COLO668 (cell line): ENCODE measurements at regions not wholly inside any gene's neighbourhood (a gene's known extent, or its start where the extent isn't known, plus 50 kb on each side); places are given as distances from the start of the nearest gene placed in this dataset.
"Not testable (repeated sequence)": the region's sequence is repeated elsewhere in the genome, so short reads cannot be mapped to it uniquely, and the experiment has no call there.

Experiments used
- DNase-seq: peaks from one replicate; lab custom pipeline; 2025; ENCODE audit not compliant: unreplicated experiment; lab: John Stamatoyannopoulos, UW

GRCh38 chr7:109696723-109697122 is 1127.0 kb downstream of the DNAJB9 start:
- DNase-seq = no peak

DNA sequence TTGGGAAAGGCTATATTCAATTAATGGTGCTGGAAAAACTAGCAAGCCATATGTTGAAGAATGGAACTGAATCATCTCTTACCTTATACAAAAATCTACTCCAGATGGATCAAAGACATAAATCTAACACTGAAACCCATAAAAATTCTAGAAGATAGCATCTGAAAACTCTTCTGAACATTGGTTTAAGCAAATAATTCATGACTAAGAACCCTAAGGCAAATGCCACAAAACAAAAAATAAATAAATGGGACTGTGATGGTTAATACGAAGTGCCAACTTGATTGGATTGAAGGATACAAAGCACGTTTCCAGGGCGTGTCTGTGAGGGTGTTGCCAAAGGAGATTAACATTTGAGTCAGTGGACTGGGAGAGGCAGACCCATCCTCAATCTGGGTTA is 1130.0 kb downstream of the DNAJB9 start:
- DNase-seq = no peak

- no peak for DNase-seq
Observed at GRCh38 chr7:109713366-109713765, 1143.7 kb downstream of the DNAJB9 start.

- DNase-seq = not testable (repeated sequence)
Observed at GRCh38 chr7:109719359-109719758, 1149.7 kb downstream of the DNAJB9 start.

- DNase-seq = no peak
Observed at GRCh38 chr7:109734601-109735000, 1164.9 kb downstream of the DNAJB9 start.

DNA sequence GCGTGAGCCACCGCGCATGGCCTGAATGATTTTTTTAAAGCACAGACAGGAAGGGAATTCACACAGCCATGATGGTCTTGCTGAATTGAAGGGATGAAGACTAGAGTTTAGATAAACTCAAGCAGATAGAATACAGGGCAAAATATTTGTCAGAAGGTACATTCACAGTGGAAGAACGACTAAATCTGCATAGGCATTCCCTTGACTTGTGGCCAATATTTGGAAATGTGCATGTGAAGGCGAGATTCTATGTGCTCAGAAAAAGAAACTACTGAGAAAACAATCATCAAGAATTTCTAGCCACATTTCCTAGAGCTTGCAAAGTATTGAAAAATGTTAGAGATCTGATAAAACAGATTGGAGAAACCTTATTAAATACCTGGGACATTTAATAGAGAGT is 1166.2 kb downstream of the DNAJB9 start:
- no peak for DNase-seq

DNA sequence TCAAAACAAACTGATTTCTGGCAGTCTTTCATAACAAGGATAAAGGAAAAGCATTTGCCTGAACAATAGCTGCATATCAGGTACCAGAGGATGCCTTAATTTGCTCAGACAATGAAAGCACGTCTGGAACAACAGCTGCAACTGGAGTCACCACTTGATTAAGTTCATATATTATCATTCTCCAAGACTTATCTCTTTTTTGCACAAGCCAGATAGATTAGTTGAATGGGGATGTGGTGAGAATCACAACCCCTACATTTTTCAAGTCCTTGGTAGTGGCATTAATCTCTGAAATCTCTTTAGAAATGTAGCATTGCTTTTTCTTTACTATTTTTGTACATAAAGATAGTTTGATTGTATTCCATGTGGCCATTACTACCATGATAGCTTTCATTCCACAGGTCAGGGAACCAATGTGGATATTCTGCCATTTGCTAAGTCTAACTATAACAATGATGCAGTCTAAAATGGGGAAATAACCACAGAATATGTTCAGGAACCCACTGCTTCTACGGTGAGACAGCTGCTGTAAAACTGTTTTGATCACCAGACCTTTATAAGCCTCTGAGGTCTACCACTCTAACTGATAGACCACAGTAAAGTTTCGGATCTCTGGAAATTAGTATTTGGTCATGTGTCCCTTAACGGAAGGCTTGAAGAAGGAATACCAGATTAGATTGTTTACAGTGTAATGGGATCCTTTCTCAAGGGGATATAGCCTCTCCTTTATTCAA is 1176.2 kb downstream of the DNAJB9 start:
- DNase-seq = no peak

GRCh38 chr7:109751241-109751640 is 1181.6 kb downstream of the DNAJB9 start:
- DNase-seq = no peak

DNA sequence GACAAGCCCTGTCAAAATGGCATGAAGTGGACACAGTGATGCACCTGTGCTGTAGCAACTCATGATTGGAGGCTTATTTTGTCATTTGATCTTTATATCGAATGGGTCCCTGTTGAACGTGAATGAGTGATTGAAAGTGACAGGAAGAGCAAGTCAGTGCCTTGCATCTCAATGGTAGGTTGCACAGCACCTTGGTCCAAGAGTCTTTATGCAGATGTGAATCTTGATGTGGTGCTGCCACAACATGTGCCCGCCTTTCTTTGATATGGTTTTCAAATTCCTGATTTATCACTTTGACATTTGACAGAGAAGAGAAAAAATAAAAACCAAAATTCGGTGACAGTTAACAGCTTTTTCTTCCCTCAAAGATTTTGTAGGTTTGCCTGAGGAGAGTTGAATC is 1182.4 kb downstream of the DNAJB9 start:
- DNase-seq = no peak

DNA sequence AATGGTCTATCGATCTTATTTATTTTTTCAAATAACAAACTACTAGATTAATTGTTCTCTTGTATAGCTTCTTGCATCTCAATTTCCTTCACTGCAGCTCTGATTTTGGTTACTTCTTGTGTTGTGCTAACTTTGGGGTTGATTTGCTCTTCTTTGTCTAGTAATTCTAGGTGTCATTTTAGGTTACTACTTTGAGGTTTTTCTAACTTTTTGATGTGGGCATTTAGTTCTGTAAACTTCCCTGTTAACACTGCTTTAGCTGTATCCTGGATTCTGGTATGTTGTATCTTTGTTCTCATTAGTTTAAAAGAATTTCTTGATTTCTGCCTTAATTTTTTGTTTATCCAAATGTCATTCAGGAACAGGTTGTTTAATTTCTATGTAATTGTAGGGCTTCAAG is 1188.0 kb downstream of the DNAJB9 start:
- DNase-seq = no peak

DNA sequence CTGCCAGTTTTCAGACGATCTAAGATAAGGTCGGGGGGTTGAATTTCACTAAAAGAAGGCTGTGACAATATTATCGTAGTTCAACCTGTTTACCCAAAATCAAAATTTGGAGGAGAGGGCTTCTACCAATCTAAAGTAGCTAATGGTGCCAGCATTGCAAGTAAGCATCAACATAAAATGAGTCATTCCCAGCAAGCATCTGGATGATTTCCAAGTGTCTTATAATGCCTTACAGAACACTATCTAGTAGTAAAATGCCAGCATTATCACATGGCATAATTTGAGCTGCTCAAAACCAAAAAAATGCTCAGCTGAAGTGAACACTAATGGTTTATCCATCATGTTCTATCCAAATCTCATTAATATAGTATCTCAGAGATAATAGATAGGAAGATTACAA is 1193.9 kb downstream of the DNAJB9 start:
- no peak for DNase-seq

DNA sequence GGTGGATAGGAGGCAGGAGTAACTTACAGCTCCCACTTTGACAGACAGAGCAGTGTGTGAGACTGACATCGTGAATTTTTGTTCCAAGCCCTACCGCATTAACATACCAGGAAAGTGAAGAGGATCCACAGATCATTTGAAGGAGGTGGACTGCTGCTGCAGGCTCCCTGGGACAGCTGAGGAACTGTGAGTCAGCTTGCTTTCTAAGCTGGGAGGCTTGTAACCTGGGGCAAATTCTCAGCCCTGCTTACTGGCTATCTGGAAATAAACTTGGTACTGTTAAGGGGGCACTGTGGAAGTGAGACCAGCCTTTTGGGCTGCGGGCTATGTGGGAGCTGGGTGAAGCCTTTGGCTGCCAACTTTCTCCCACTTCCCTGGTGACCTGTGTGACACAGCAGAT is 1202.5 kb downstream of the DNAJB9 start:
- no peak for DNase-seq

- no peak for DNase-seq
Observed at GRCh38 chr7:109782806-109783205, 1213.1 kb downstream of the DNAJB9 start.

DNA sequence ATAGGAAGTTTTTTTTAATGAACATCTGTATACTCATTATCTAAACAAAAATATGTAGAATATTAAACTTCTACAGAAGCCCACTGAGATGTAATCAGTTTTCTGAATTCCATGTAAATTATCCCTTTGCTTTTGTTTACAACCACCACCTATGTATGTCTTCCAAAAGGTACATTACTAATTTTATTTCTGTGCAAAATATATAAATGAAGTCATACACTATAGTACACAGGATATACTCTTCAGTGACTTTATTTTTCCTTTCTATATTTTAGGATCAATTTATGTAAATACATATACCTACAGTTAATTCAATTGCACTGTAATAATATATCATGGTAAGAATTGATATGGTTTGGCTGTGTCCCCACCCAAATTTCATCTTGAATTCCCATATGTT is 1236.9 kb downstream of the DNAJB9 start:
- no peak for DNase-seq

GRCh38 chr7:109821156-109821555 is 1251.5 kb downstream of the DNAJB9 start:
- DNase-seq = no peak

GRCh38 chr7:109834851-109835250 is 1256.1 kb upstream of the LRRN3 start:
- DNase-seq = no peak

- DNase-seq = no peak
Observed at GRCh38 chr7:109835577-109835976, 1255.3 kb upstream of the LRRN3 start.

DNA sequence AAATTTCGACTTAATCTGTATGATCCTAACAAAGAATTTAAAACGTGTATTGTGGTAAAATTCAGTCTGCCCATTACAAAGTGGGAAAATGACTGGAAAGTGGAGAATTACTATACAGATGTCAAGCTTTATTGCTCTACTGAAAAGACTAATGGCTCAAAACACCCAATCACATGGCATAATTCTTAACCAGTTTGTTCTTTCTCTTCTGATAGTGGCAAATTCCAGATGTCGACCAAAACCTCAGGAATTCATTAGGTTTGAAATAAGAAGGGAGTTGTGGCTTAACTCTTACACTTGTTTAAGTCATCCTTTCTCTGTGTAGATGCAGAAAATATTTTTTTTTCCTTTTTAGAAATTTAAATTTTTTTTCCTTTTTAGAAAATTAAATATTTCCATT is 1254.9 kb upstream of the LRRN3 start:
- DNase-seq = no peak

- no peak for DNase-seq
Observed at GRCh38 chr7:109842386-109842785, 1248.5 kb upstream of the LRRN3 start.

- peak; percentile 10 for DNase-seq
Observed at GRCh38 chr7:109844362-109844761, 1246.6 kb upstream of the LRRN3 start.

GRCh38 chr7:109864230-109864629 is 1226.7 kb upstream of the LRRN3 start:
- no peak for DNase-seq

- DNase-seq = no peak
Observed at GRCh38 chr7:109868215-109868860, 1222.6 kb upstream of the LRRN3 start.

DNA sequence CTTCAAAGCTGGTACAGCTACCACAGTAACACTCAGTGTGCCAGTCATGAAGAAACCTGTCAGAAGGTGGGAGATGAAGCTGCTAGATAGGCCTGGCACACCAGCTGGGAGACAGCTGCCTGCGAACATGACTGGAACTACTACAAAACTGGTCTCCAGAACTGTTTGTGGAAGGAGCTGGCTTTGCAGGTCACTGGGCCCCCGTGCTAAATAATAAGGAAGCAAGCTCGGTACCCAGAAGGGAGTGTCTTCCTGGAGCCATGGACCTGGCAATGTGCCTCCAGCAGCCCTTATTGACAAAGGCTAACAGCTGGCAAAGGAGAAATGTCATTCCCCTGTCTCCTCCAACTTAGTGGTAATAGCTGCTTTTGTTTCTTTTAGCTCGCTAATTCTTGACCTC is 1217.6 kb upstream of the LRRN3 start:
- DNase-seq = peak; percentile 12
